ENCODE measurements at regions not wholly inside any gene's neighbourhood (a gene's known extent, or its start where the extent isn't known, plus 50 kb on each side); places are given as distances from the start of the nearest gene placed in this dataset.
"Not testable (repeated sequence)": the region's sequence is repeated elsewhere in the genome, so short reads cannot be mapped to it uniquely, and the experiment has no call there.

GRCh38 chr6:56904068-56904467 lies 50.8 kb upstream of the BEND6 start:
- no peak for DNase-seq (ENCODE audit: low read depth in 2 of 2)

GRCh38 chr6:56902641-56903464 lies 52.1 kb upstream of the BEND6 start:
- DNase-seq (ENCODE audit: low read depth in 2 of 2) = peak in 1 of 2 experiments; percentile 51

GRCh38 chr6:56900784-56901183 lies 54.1 kb upstream of the BEND6 start:
- no peak for DNase-seq (ENCODE audit: low read depth in 2 of 2)

- DNase-seq (ENCODE audit: low read depth in 2 of 2) = no peak
These were observed 55.2 kb upstream of the BEND6 start for GRCh38 chr6:56899753-56900152.

- no peak for DNase-seq (ENCODE audit: low read depth in 2 of 2)
These were observed 55.6 kb upstream of the BEND6 start for GRCh38 chr6:56899311-56899710.

- no peak for DNase-seq (ENCODE audit: low read depth in 2 of 2)
These were observed 56.9 kb upstream of the BEND6 start for GRCh38 chr6:56897789-56898529.

GRCh38 chr6:56891754-56892153 lies 63.2 kb upstream of the BEND6 start:
- no peak for DNase-seq (ENCODE audit: low read depth in 2 of 2)

GRCh38 chr6:56890683-56891429 lies 64.1 kb upstream of the BEND6 start:
- DNase-seq (ENCODE audit: low read depth in 2 of 2) = peak; percentile 78 to 82

GRCh38 chr6:56890066-56890465 lies 64.8 kb upstream of the BEND6 start:
- DNase-seq (ENCODE audit: low read depth in 2 of 2) = no peak

- DNase-seq (ENCODE audit: low read depth in 2 of 2) = no peak
These were observed 65.4 kb upstream of the BEND6 start for GRCh38 chr6:56889492-56889891.

GRCh38 chr6:56888687-56889086 lies 66.2 kb upstream of the BEND6 start:
- no peak for DNase-seq (ENCODE audit: low read depth in 2 of 2)

- DNase-seq (ENCODE audit: low read depth in 2 of 2) = no peak
These were observed 67.8 kb upstream of the BEND6 start for GRCh38 chr6:56887086-56887485.

GRCh38 chr6:56877922-56878321 lies 77.0 kb upstream of the BEND6 start:
- no peak for DNase-seq (ENCODE audit: low read depth in 2 of 2)

- DNase-seq (ENCODE audit: low read depth in 2 of 2) = no peak
These were observed 78.9 kb upstream of the BEND6 start for GRCh38 chr6:56875961-56876360.

- no peak for DNase-seq (ENCODE audit: low read depth in 2 of 2)
These were observed 79.4 kb upstream of the BEND6 start for GRCh38 chr6:56875523-56875922.

GRCh38 chr6:56874328-56874727 lies 80.6 kb upstream of the BEND6 start:
- DNase-seq (ENCODE audit: low read depth in 2 of 2) = no peak

GRCh38 chr6:56870053-56870452 lies 84.9 kb upstream of the BEND6 start:
- not testable (repeated sequence) for DNase-seq (ENCODE audit: low read depth in 2 of 2)

- DNase-seq (ENCODE audit: low read depth in 2 of 2) = no peak
These were observed 85.6 kb upstream of the BEND6 start for GRCh38 chr6:56869346-56869745.

GRCh38 chr6:56868687-56869086 lies 86.2 kb upstream of the BEND6 start:
- no peak for DNase-seq (ENCODE audit: low read depth in 2 of 2)

GRCh38 chr6:56866917-56867522 lies 87.9 kb upstream of the BEND6 start:
- no peak for DNase-seq (ENCODE audit: low read depth in 2 of 2)

- no peak for DNase-seq (ENCODE audit: low read depth in 2 of 2)
These were observed 89.6 kb upstream of the BEND6 start for GRCh38 chr6:56865081-56865875.

Measured in fibroblast of skin of left biceps (primary cell).